ENCODE measurements at regions not wholly inside any gene's neighbourhood (a gene's known extent, or its start where the extent isn't known, plus 50 kb on each side); places are given as distances from the start of the nearest gene placed in this dataset.

GRCh38 chr3:117485841-117486240 lies 776.3 kb downstream of the TUSC7 start:
- no peak for DNase-seq

GRCh38 chr3:117486719-117487716 lies 777.4 kb downstream of the TUSC7 start:
- no peak for DNase-seq

GRCh38 chr3:117488983-117489382 lies 779.4 kb downstream of the TUSC7 start:
- no peak for DNase-seq

- DNase-seq, result no peak
These were observed 780.1 kb downstream of the TUSC7 start for GRCh38 chr3:117489663-117490079.

GRCh38 chr3:117490716-117491115 lies 781.1 kb downstream of the TUSC7 start:
- DNase-seq, result no peak

GRCh38 chr3:117495620-117496019 lies 786.0 kb downstream of the TUSC7 start:
- DNase-seq, result no peak

- DNase-seq, result no peak
These were observed 789.8 kb downstream of the TUSC7 start for GRCh38 chr3:117499189-117499870.

- DNase-seq, result no peak
These were observed 798.4 kb downstream of the TUSC7 start for GRCh38 chr3:117507958-117508357.

- no peak for DNase-seq
These were observed 800.3 kb downstream of the TUSC7 start for GRCh38 chr3:117509858-117510257.

GRCh38 chr3:117510396-117510795 lies 800.8 kb downstream of the TUSC7 start:
- no peak for DNase-seq

GRCh38 chr3:117512975-117513374 lies 803.4 kb downstream of the TUSC7 start:
- no peak for DNase-seq

- no peak for DNase-seq
These were observed 805.7 kb downstream of the TUSC7 start for GRCh38 chr3:117515309-117515708.

GRCh38 chr3:117518364-117518763 lies 808.8 kb downstream of the TUSC7 start:
- no peak for DNase-seq

GRCh38 chr3:117519776-117520175 lies 810.2 kb downstream of the TUSC7 start:
- DNase-seq, result no peak

GRCh38 chr3:117520582-117520981 lies 811.0 kb downstream of the TUSC7 start:
- no peak for DNase-seq

GRCh38 chr3:117523418-117523817 lies 813.8 kb downstream of the TUSC7 start:
- DNase-seq, result peak; percentile 61

GRCh38 chr3:117524890-117525289 lies 815.3 kb downstream of the TUSC7 start:
- no peak for DNase-seq

- no peak for DNase-seq
These were observed 817.0 kb downstream of the TUSC7 start for GRCh38 chr3:117526470-117527079.

GRCh38 chr3:117527346-117527745 lies 817.8 kb downstream of the TUSC7 start:
- no peak for DNase-seq

- DNase-seq, result no peak
These were observed 819.1 kb downstream of the TUSC7 start for GRCh38 chr3:117528688-117529087.

GRCh38 chr3:117531078-117531767 lies 821.6 kb downstream of the TUSC7 start:
- no peak for DNase-seq

GRCh38 chr3:117532268-117532667 lies 822.7 kb downstream of the TUSC7 start:
- no peak for DNase-seq

GRCh38 chr3:117534138-117534537 lies 824.6 kb downstream of the TUSC7 start:
- DNase-seq, result no peak
